ENCODE measurements at regions not wholly inside any gene's neighbourhood (a gene's known extent, or its start where the extent isn't known, plus 50 kb on each side); places are given as distances from the start of the nearest gene placed in this dataset.

DNA sequence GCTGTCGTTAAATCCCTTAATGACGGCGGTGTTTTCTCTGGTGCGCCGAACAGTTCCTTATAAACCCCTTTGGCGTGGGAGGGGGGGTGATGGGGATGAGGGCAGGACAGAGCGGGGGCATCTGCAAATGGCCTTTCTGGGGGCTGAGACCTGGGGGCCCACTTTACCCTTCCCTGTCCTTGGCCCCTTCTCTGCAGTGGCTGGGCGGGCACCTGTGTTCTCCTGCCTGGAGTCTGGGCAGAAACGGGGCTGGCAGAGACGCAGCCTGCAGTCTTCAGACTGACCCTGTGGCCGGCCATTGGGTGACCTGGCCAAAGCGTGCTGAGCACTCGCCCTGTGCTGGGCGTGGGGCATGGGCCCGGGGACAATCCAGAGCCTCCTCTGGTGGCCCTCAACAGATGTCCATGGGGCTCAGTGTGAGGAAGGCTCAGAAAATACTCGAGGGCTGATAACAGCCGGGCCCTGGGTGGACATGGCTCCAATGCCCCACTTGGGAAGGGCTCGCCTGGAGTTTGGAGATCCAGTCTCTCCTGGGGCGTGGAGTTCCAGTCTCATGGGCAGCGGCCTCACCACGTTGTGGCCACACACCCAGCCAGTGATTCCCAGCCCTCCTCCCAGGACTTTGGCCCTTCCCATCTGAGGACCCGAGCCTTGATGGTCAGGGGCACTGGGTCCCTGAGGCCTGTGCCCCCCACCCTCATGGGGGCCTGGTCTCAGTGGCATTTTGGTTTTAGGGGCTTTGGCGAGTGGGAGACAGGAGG, 50.8 kb upstream of the ACTRT2 start:
- intact Hi-C loops (cut with micrococcal nuclease) = no loop called here
- 87% methylated on average over 23 of the region's 23 CpGs for WGBS (ENCODE audit: insufficient coverage)
- TF ChIP-seq, protein P1, sequence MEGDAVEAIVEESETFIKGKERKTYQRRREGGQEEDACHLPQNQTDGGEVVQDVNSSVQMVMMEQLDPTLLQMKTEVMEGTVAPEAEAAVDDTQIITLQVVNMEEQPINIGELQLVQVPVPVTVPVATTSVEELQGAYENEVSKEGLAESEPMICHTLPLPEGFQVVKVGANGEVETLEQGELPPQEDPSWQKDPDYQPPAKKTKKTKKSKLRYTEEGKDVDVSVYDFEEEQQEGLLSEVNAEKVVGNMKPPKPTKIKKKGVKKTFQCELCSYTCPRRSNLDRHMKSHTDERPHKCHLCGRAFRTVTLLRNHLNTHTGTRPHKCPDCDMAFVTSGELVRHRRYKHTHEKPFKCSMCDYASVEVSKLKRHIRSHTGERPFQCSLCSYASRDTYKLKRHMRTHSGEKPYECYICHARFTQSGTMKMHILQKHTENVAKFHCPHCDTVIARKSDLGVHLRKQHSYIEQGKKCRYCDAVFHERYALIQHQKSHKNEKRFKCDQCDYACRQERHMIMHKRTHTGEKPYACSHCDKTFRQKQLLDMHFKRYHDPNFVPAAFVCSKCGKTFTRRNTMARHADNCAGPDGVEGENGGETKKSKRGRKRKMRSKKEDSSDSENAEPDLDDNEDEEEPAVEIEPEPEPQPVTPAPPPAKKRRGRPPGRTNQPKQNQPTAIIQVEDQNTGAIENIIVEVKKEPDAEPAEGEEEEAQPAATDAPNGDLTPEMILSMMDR (IDR thresholded peaks at IDR 0.05) = no peak
- Mint-ChIP-seq H3K4me3 (no peak overlapping the region), H3K4me1 (peaks cover 15 to 16% of the 10 kb centered on the region in 2 donors), H3K27me3 (ENCODE audit: low read depth in 2 of 2) (no peaks in the 10 kb centered on the region), H3K36me3 (no peaks in the 10 kb centered on the region), H3K27ac (no peak overlapping the region), H3K9me3 (no peaks in the 10 kb centered on the region)
- no peak overlapping the region for H3K27ac ChIP-seq (ENCODE audit: low read length)
- ATAC-seq (no peak), DNase-seq (no peak)
- H3K36me3 ChIP-seq (ENCODE audit: control insufficient read depth, insufficient read depth, low read length) = no peaks in the 10 kb centered on the region
- H3K27me3 ChIP-seq (ENCODE audit: control insufficient read depth, insufficient read depth, low read length) = no peaks in the 10 kb centered on the region
- peaks cover 23% of the 10 kb centered on the region for H3K4me1 ChIP-seq (ENCODE audit: control insufficient read depth, insufficient read depth, low read length)
- no peaks in the 10 kb centered on the region for H3K9me3 ChIP-seq (ENCODE audit: control insufficient read depth, insufficient read depth, low read length)
- H3K4me3 ChIP-seq (ENCODE audit: low read length) = no peak overlapping the region

DNA sequence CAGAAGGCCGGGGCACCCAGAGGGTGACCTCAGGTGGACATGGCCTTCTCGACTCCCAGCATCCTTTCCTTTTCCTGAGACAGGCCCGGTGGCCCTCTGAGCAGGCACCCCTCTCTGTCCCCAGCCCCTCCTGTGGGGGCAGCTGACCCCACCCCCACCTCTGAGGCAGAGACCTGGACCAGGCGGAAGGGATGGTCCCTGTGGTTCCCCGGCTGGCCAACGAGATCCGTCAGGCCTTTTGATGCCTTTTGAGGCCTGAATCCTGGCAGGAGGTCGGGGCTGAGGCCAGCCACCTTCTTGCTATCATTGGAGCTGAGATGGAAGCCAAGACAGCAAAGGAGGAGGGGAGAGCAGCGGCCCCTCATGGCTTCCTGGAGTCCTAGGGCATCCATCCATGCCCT, 50.2 kb upstream of the ACTRT2 start:
- DNase-seq = peak in 1 of 2 donors; percentile 13

More for the DNA sequence above, 50.2 kb upstream of the ACTRT2 start:
- Mint-ChIP-seq H3K27me3 (ENCODE audit: low read depth in 2 of 2) (no peaks in the 10 kb centered on the region), H3K36me3 (no peaks in the 10 kb centered on the region), H3K9me3 (no peaks in the 10 kb centered on the region), H3K27ac (no peak overlapping the region), H3K4me3 (no peak overlapping the region), H3K4me1 (peaks cover 15 to 16% of the 10 kb centered on the region in 2 donors)
- intact Hi-C loops (cut with micrococcal nuclease) = no loop called here
- Histone ChIP-seq H3K4me1 (ENCODE audit: control insufficient read depth, insufficient read depth, low read length) (peaks cover 23% of the 10 kb centered on the region), H3K27me3 (ENCODE audit: control insufficient read depth, insufficient read depth, low read length) (no peaks in the 10 kb centered on the region), H3K27ac (ENCODE audit: low read length) (no peak overlapping the region), H3K36me3 (ENCODE audit: control insufficient read depth, insufficient read depth, low read length) (no peaks in the 10 kb centered on the region), H3K4me3 (ENCODE audit: low read length) (no peak overlapping the region), H3K9me3 (ENCODE audit: control insufficient read depth, insufficient read depth, low read length) (no peaks in the 10 kb centered on the region)
- TF ChIP-seq, protein P1 (IDR thresholded peaks at IDR 0.05) = no peak
- ATAC-seq = no peak
- WGBS (ENCODE audit: insufficient coverage) = 79% methylated on average over 9 of the region's 9 CpGs

Measured in natural killer cell (primary cell).